ENCODE measurements at regions not wholly inside any gene's neighbourhood (a gene's known extent, or its start where the extent isn't known, plus 50 kb on each side); places are given as distances from the start of the nearest gene placed in this dataset.

GRCh38 chr6:47426524-47427302, 50.9 kb upstream of the CD2AP start:
- H3K36me3 ChIP-seq (ENCODE audit: insufficient read depth, low read length): no peaks in the 10 kb centered on the region
- no peak overlapping the region for H3K4me3 ChIP-seq (ENCODE audit: low read length)
- H3K79me2 ChIP-seq (replicated peaks; ENCODE audit: insufficient read depth, low read length): no peaks in the 10 kb centered on the region
- H3K9me2 ChIP-seq (ENCODE audit: insufficient read depth, low read length): no peaks in the 10 kb centered on the region
- H3K9me3 ChIP-seq (ENCODE audit: low read length): no peaks in the 10 kb centered on the region
- TF ChIP-seq EP300 (conservative IDR thresholded peaks at IDR 0.05; ENCODE audit: poor library complexity, severe bottlenecking): no peak
- TF ChIP-seq REST (IDR thresholded peaks at IDR 0.05; ENCODE audit: borderline replicate concordance): no peak
- no peak for TF ChIP-seq EZH2 (IDR thresholded peaks at IDR 0.05; ENCODE audit: borderline replicate concordance, insufficient read depth, low read length, poor library complexity, severe bottlenecking)
- no peak overlapping the region for H3K9ac ChIP-seq (ENCODE audit: low read length)
- no peaks in the 10 kb centered on the region for H3K27me3 ChIP-seq (ENCODE audit: insufficient read depth, low read depth, low read length)
- H3K4me2 ChIP-seq (ENCODE audit: low read length): no peak overlapping the region
- H3K27ac ChIP-seq (ENCODE audit: low read length): no peak overlapping the region
- H2AFZ ChIP-seq (ENCODE audit: low read depth, low read length): no peak overlapping the region
- no peaks in the 10 kb centered on the region for H3F3A ChIP-seq (ENCODE audit: insufficient read depth, low read length, poor library complexity, severe bottlenecking)
- no peaks in the 10 kb centered on the region for H4K20me1 ChIP-seq (ENCODE audit: insufficient read depth)

GRCh38 chr6:47427680-47428079, 49.9 kb upstream of the CD2AP start:
- Histone ChIP-seq H3K4me2 (ENCODE audit: low read length) (no peak overlapping the region), H4K20me1 (ENCODE audit: insufficient read depth) (no peaks in the 10 kb centered on the region), H3K27ac (ENCODE audit: low read length) (no peak overlapping the region), H3K4me3 (ENCODE audit: low read length) (no peak overlapping the region), H2AFZ (ENCODE audit: low read depth, low read length) (no peak overlapping the region), H3K9me2 (ENCODE audit: insufficient read depth, low read length) (no peaks in the 10 kb centered on the region), H3K79me2 (replicated peaks; ENCODE audit: insufficient read depth, low read length) (no peaks in the 10 kb centered on the region), H3K9ac (ENCODE audit: low read length) (no peak overlapping the region), H3F3A (ENCODE audit: insufficient read depth, low read length, poor library complexity, severe bottlenecking) (no peaks in the 10 kb centered on the region), H3K9me3 (ENCODE audit: low read length) (no peaks in the 10 kb centered on the region), H3K27me3 (ENCODE audit: insufficient read depth, low read depth, low read length) (no peaks in the 10 kb centered on the region), H3K36me3 (ENCODE audit: insufficient read depth, low read length) (no peaks in the 10 kb centered on the region)
- TF ChIP-seq EP300 (conservative IDR thresholded peaks at IDR 0.05; ENCODE audit: poor library complexity, severe bottlenecking): no peak
- no peak for TF ChIP-seq POLR2AphosphoS5 (IDR thresholded peaks at IDR 0.05)
- no peak for TF ChIP-seq RAD21 (conservative IDR thresholded peaks at IDR 0.05)
- TF ChIP-seq CTCF (IDR thresholded peaks at IDR 0.05; ENCODE audit: poor library complexity, severe bottlenecking): no peak
- TF ChIP-seq EZH2 (IDR thresholded peaks at IDR 0.05; ENCODE audit: borderline replicate concordance, insufficient read depth, low read length, poor library complexity, severe bottlenecking): no peak
- TF ChIP-seq MXI1 (conservative IDR thresholded peaks at IDR 0.05; ENCODE audit: poor library complexity, severe bottlenecking): no peak
- no peak for TF ChIP-seq REST (IDR thresholded peaks at IDR 0.05; ENCODE audit: borderline replicate concordance)
- TF ChIP-seq TAF1 (IDR thresholded peaks at IDR 0.05; ENCODE audit: low read depth): no peak
- TF ChIP-seq SMC3 (conservative IDR thresholded peaks at IDR 0.05; ENCODE audit: poor library complexity): no peak
